K562 (cell line): ENCODE measurements at regions not wholly inside any gene's neighbourhood (a gene's known extent, or its start where the extent isn't known, plus 50 kb on each side); places are given as distances from the start of the nearest gene placed in this dataset.

ENCODE experiments used
- ATAC-seq: fragments of 200-7000 bp; cut with Tn5 transposase; 3 replicates; pipeline ENCODE4 v1.9.1; 2020; ENCODE audit warnings: moderate library complexity
- BruUV-seq: library from RNA; stranded (reverse); fragments of 400-500 nt; replicated peaks from 2 replicates; lab custom pipeline; 2021; lab: Mats Ljungman, UMichigan
- CTCF ChIA-PET: fragments of 300-600 bp; formaldehyde crosslinking; extraction: SDS; loops from one replicate; lab custom pipeline; 2021; ENCODE audit warnings: low intra/inter-chr PET ratio; lab: Yijun Ruan, JAX
- POLR2A ChIA-PET: fragments of 300-600, 350-650 bp; sonication (Branson Sonifier 250); formaldehyde crosslinking; extraction: SDS; loops from one replicate; lab custom pipeline; 2021; ENCODE audit warnings: antibody characterized with exemption, inconsistent platforms; lab: Yijun Ruan, JAX
- DNase-seq, 4 experiments: peaks; one replicate each; pipeline versions ENCODE4 v3.0.0 to v3.0.0-alpha.2; 2011 to 2018; ENCODE audit warnings: low spot score in 3 of 4, mixed read lengths in 3 of 4; ENCODE audit errors: extremely low read depth in 1 of 4
- FAIRE-seq: peaks from 2 replicates; lab custom pipeline; 2011; peaks lifted over from hg19 to GRCh38; lab: Jason Lieb, UNC
- H2AFZ ChIP-seq: 2 replicates; pipeline ENCODE4 v1.6.0; 2011; ENCODE audit warnings: low read depth, low read length, control low read depth, inconsistent platforms
- H3K27ac ChIP-seq: fragments of 200-600 bp; 3 replicates; pipeline ENCODE4 v1.8.0; 2011; ENCODE audit warnings: low read depth, mild to moderate bottlenecking, control low read depth, inconsistent platforms, low read length, moderate library complexity, mixed read lengths; ENCODE audit errors: extremely low read depth
- H3K27me3 ChIP-seq, 2 experiments: fragments of 300-600 bp in 1 of 2; 2 replicates in 1 of 2; 3 replicates in 1 of 2; pipeline versions ENCODE4 v1.6.0 to v1.8.0; 2011; ENCODE audit warnings: inconsistent platforms in 2 of 2, low read length in 2 of 2, mild to moderate bottlenecking in 1 of 2, mixed read lengths in 1 of 2, moderate library complexity in 1 of 2; ENCODE audit not compliant: control insufficient read depth in 2 of 2, insufficient read depth in 2 of 2
- H3K36me3 ChIP-seq: fragments of 300-600 bp; 3 replicates; pipeline ENCODE4 v1.8.0; 2011; ENCODE audit warnings: mild to moderate bottlenecking, low read length, inconsistent platforms; ENCODE audit not compliant: control insufficient read depth, insufficient read depth
- H3K4me1 ChIP-seq, 2 experiments: fragments of 200-600 bp in 1 of 2; replicated peaks in 1 of 2; 2 replicates in 1 of 2; 3 replicates in 1 of 2; pipeline versions ENCODE4 v1.5.1 to v1.8.0; 2011; ENCODE audit warnings: inconsistent platforms in 2 of 2, low read length in 2 of 2, mild to moderate bottlenecking in 1 of 2, mixed read lengths in 1 of 2, moderate library complexity in 1 of 2; ENCODE audit not compliant: control insufficient read depth in 2 of 2, insufficient read depth in 2 of 2
- H3K4me2 ChIP-seq: 2 replicates; pipeline ENCODE4 v1.6.1; 2011; ENCODE audit warnings: low read length, control low read depth, inconsistent platforms, mixed read lengths; ENCODE audit not compliant: insufficient read depth
- H3K4me3 ChIP-seq: fragments of 200-600 bp; sonication (generic), shearing (Covaris generic); 2 replicates; pipeline ENCODE4 v1.5.1; 2016; ENCODE audit warnings: control low read depth, inconsistent platforms
- H3K79me2 ChIP-seq: fragments of 200-600 bp; 3 replicates; pipeline ENCODE4 v1.8.0; 2011; ENCODE audit warnings: low read length, inconsistent platforms; ENCODE audit not compliant: control insufficient read depth, insufficient read depth
- H3K9ac ChIP-seq, 2 experiments: 2 replicates each; pipeline versions ENCODE4 v1.6.0 to v1.6.1; 2011; ENCODE audit warnings: low read depth in 2 of 2, low read length in 2 of 2, control low read depth in 1 of 2, inconsistent platforms in 1 of 2, mild to moderate bottlenecking in 1 of 2, mixed read lengths in 1 of 2; ENCODE audit not compliant: insufficient read depth in 1 of 2
- H3K9me1 ChIP-seq: one replicate; pipeline ENCODE4 v1.6.0; 2011; ENCODE audit warnings: inconsistent platforms, mild to moderate bottlenecking, low read length, moderate library complexity; ENCODE audit not compliant: control insufficient read depth, insufficient read depth
- H3K9me3 ChIP-seq: replicated peaks from 2 replicates; pipeline ENCODE4 v1.5.1; 2011; ENCODE audit warnings: low read depth, low read length, inconsistent platforms; ENCODE audit not compliant: control insufficient read depth, insufficient read depth
- H4K20me1 ChIP-seq: replicated peaks from 2 replicates; pipeline ENCODE4 v1.6.1; 2011; ENCODE audit warnings: low read length, inconsistent platforms, mixed read lengths; ENCODE audit not compliant: control insufficient read depth, insufficient read depth
- E4F1 ChIP-seq: fragments of 250-450 bp; sonication (Bioruptor Pico); IDR thresholded peaks from 2 replicates; pipeline ENCODE4 v1.5.0; 2021; ENCODE audit warnings: mild to moderate bottlenecking, borderline replicate concordance
- GTF2B ChIP-seq: IDR thresholded peaks from 2 replicates; pipeline ENCODE4 v1.6.1; 2011; ENCODE audit not compliant: insufficient read length; ENCODE audit errors: extremely low read depth
- NR3C1 ChIP-seq: sonication (generic); formaldehyde crosslinking; IDR thresholded peaks from 2 replicates; pipeline ENCODE4 v1.8.1; 2022; ENCODE audit warnings: missing genetic modification reagents
- RBBP5 ChIP-seq: fragments of 200-600 bp; sonication (generic); IDR thresholded peaks from 2 replicates; pipeline ENCODE4 v1.6.1; 2012; ENCODE audit warnings: borderline replicate concordance, mild to moderate bottlenecking, low read length, control low read depth, inconsistent platforms; ENCODE audit not compliant: insufficient read depth, poor library complexity, severe bottlenecking
- TFE3 ChIP-seq: fragments of 450-650 bp; formaldehyde crosslinking; IDR thresholded peaks from 2 replicates; pipeline ENCODE4 v1.4.0; 2020; ENCODE audit warnings: mild to moderate bottlenecking, mixed read lengths
- YY1 ChIP-seq, 3 experiments: IDR thresholded peaks; 2 replicates each; pipeline ENCODE4 v1.6.1; 2011; ENCODE audit warnings: low read length in 2 of 3, mild to moderate bottlenecking in 2 of 3, moderate library complexity in 2 of 3, borderline replicate concordance in 1 of 3, control low read depth in 1 of 3, low read depth in 1 of 3; ENCODE audit not compliant: insufficient read depth in 3 of 3, insufficient replicate concordance in 2 of 3, control insufficient read depth in 1 of 3, insufficient read length in 1 of 3; ENCODE audit errors: extremely low read depth in 1 of 3
- ZNF75A ChIP-seq: fragments of 450-650 bp; formaldehyde crosslinking; IDR thresholded peaks from 2 replicates; pipeline ENCODE4 v1.4.0; 2020; ENCODE audit warnings: mild to moderate bottlenecking
- ZNF766 ChIP-seq: fragments of 200-800 bp; sonication (Bioruptor generic); conservative IDR thresholded peaks from 2 replicates; pipeline ENCODE4 v1.6.1; 2016; ENCODE audit warnings: missing genetic modification characterization, missing compliant biosample characterization
- WGBS: fragments of 100-300 bp; shearing (Covaris generic); methylation state at CpG from one replicate; pipeline ENCODE4 v1.1.6; 2016; ENCODE audit warnings: low coverage, mixed read lengths; ENCODE audit not compliant: insufficient coverage; ENCODE audit errors: missing lambda C conversion rate; 5-methylcytosine and 5-hydroxymethylcytosine counted together
- in situ Hi-C: fragments of 300-500 bp; cut with MboI; formaldehyde crosslinking; loops from 4 replicates; pipeline ENCODE4 v1.15.0; 2018; ENCODE audit warnings: inconsistent platforms, mixed read lengths
- intact Hi-C: fragments of 100-400 bp; cut with micrococcal nuclease; formaldehyde crosslinking; loops from 2 replicates; pipeline ENCODE4 v1.14.2; 2022

GRCh38 chr13:34044660-34045080 lies 226.7 kb downstream of the RFC3 start:
- no peak overlapping the region for H3K9ac ChIP-seq
- BruUV-seq = no TSS peak
- no peaks in the 10 kb centered on the region for H3K9me1 ChIP-seq
- H3K27ac ChIP-seq = no peak overlapping the region
- intact Hi-C loops (no loop called here), in situ Hi-C loops (no loop called here)
- H3K4me3 ChIP-seq = no peak overlapping the region
- H4K20me1 ChIP-seq = no peaks in the 10 kb centered on the region
- no peak for ATAC-seq
- DNase-seq = no peak
- no peaks in the 10 kb centered on the region for H3K4me1 ChIP-seq
- H3K4me2 ChIP-seq = no peak overlapping the region
- H3K27me3 ChIP-seq = no peaks in the 10 kb centered on the region
- no peak for FAIRE-seq
- H3K36me3 ChIP-seq = no peaks in the 10 kb centered on the region
- CTCF ChIA-PET = no interaction called here
- H3K79me2 ChIP-seq = no peaks in the 10 kb centered on the region
- TF ChIP-seq ZNF766 (CRISPR knock-in tag) (no peak), TFE3 (CRISPR knock-in tag) (no peak), GTF2B (no peak)
- H3K9me3 ChIP-seq = no peaks in the 10 kb centered on the region
- POLR2A ChIA-PET = no interaction called here
- H2AFZ ChIP-seq = no peak overlapping the region

GRCh38 chr13:34046457-34046856 lies 228.5 kb downstream of the RFC3 start:
- no TSS peak for BruUV-seq
- intact Hi-C loops (no loop called here), in situ Hi-C loops (no loop called here)
- Histone ChIP-seq H3K9ac (no peak overlapping the region), H3K9me1 (no peaks in the 10 kb centered on the region), H2AFZ (no peak overlapping the region), H3K4me2 (no peak overlapping the region), H4K20me1 (no peaks in the 10 kb centered on the region), H3K27me3 (no peaks in the 10 kb centered on the region), H3K4me3 (no peak overlapping the region), H3K4me1 (no peaks in the 10 kb centered on the region), H3K79me2 (no peaks in the 10 kb centered on the region), H3K36me3 (no peaks in the 10 kb centered on the region), H3K9me3 (no peaks in the 10 kb centered on the region), H3K27ac (no peak overlapping the region)
- no peak for ATAC-seq
- no peak for DNase-seq
- no peak for FAIRE-seq
- ChIA-PET CTCF (no interaction called here), POLR2A (no interaction called here)
- whole genome bisulfite sequencing = 0% methylated on average over 5 of the region's 5 CpGs
- no peak for TF ChIP-seq ZNF75A (CRISPR knock-in tag)
- TF ChIP-seq GTF2B = no peak
- no peak for TF ChIP-seq E4F1 (CRISPR knock-in tag)
- no peak for TF ChIP-seq NR3C1 (CRISPR knock-in tag)
- no peak for TF ChIP-seq RBBP5
- TF ChIP-seq YY1 (IDR thresholded peaks at IDR 0.05; ENCODE audit: borderline replicate concordance in 1 of 3, control insufficient read depth in 1 of 3, extremely low read depth in 1 of 3, insufficient read depth in 3 of 3, insufficient read length in 1 of 3, insufficient replicate concordance in 2 of 3, low read depth in 1 of 3, low read length in 2 of 3) = no peak
